Inferior parietal cortex (tissue), 1 donor: ENCODE measurements at regions not wholly inside any gene's neighbourhood (a gene's known extent, or its start where the extent isn't known, plus 50 kb on each side); places are given as distances from the start of the nearest gene placed in this dataset.
"Not testable (repeated sequence)": the region's sequence is repeated elsewhere in the genome, so short reads cannot be mapped to it uniquely, and the experiment has no call there.

ENCODE experiments used
- DNase-seq: peaks from one replicate; pipeline ENCODE4 v3.0.0-alpha.2; 2016; ENCODE audit errors: extremely low spot score

- DNase-seq = no peak
Measured at GRCh38 chr17:36695082-36695481, 93.7 kb downstream of the MRM1 start.

- DNase-seq = not testable (repeated sequence)
Measured at GRCh38 chr17:36695710-36696109, 94.3 kb downstream of the MRM1 start.

- no peak for DNase-seq
Measured at GRCh38 chr17:36696805-36697204, 95.4 kb downstream of the MRM1 start.

GRCh38 chr17:36697903-36698530 lies 96.6 kb downstream of the MRM1 start:
- DNase-seq = no peak

- DNase-seq = no peak
Measured at GRCh38 chr17:36701429-36702099, 100.2 kb downstream of the MRM1 start.

GRCh38 chr17:36702636-36703035 lies 101.3 kb downstream of the MRM1 start:
- DNase-seq = no peak

- DNase-seq = no peak
Measured at GRCh38 chr17:36703860-36704266, 102.5 kb downstream of the MRM1 start.

- DNase-seq = no peak
Measured at GRCh38 chr17:36705283-36705795, 104.0 kb downstream of the MRM1 start.

GRCh38 chr17:36705874-36706731 lies 104.7 kb downstream of the MRM1 start:
- no peak for DNase-seq

- DNase-seq = no peak
Measured at GRCh38 chr17:36707904-36708303, 106.5 kb downstream of the MRM1 start.

- no peak for DNase-seq
Measured at GRCh38 chr17:36714789-36715188, 113.4 kb downstream of the MRM1 start.

GRCh38 chr17:36715951-36716350 lies 114.6 kb downstream of the MRM1 start:
- no peak for DNase-seq

GRCh38 chr17:36717088-36717487 lies 115.7 kb downstream of the MRM1 start:
- no peak for DNase-seq

- no peak for DNase-seq
Measured at GRCh38 chr17:36720131-36720530, 118.7 kb downstream of the MRM1 start.

GRCh38 chr17:36721560-36722120 lies 120.3 kb downstream of the MRM1 start:
- DNase-seq = no peak

GRCh38 chr17:36722121-36722902 lies 120.9 kb downstream of the MRM1 start:
- DNase-seq = peak; percentile 43

GRCh38 chr17:36722903-36723263 lies 121.5 kb downstream of the MRM1 start:
- DNase-seq = no peak

GRCh38 chr17:36723459-36724025 lies 122.2 kb downstream of the MRM1 start:
- DNase-seq = no peak

GRCh38 chr17:36726199-36726598 lies 124.8 kb downstream of the MRM1 start:
- no peak for DNase-seq

GRCh38 chr17:36727052-36727451 lies 125.7 kb downstream of the MRM1 start:
- DNase-seq = no peak

- DNase-seq = no peak
Measured at GRCh38 chr17:36727577-36727976, 126.2 kb downstream of the MRM1 start.
